ENCODE measurements at regions not wholly inside any gene's neighbourhood (a gene's known extent, or its start where the extent isn't known, plus 50 kb on each side); places are given as distances from the start of the nearest gene placed in this dataset.
"Not testable (repeated sequence)": the region's sequence is repeated elsewhere in the genome, so short reads cannot be mapped to it uniquely, and the experiment has no call there.

GRCh38 chr5:74490814-74491213, 149.7 kb downstream of the ENC1 start:
- H3K9ac ChIP-seq (ENCODE audit: low read length), result no peak overlapping the region
- H3F3A ChIP-seq (ENCODE audit: insufficient read depth, low read length), result no peaks in the 10 kb centered on the region
- DNase-seq, result peak; percentile 71
- H2AFZ ChIP-seq (ENCODE audit: low read length), result peak overlapping the region; percentile 48; the same call in 1 of the 2 replicates
- no peaks in the 10 kb centered on the region for H3K9me2 ChIP-seq (replicated peaks; ENCODE audit: insufficient read depth, low read length)
- TF ChIP-seq EZH2phosphoT487 (IDR thresholded peaks at IDR 0.05; ENCODE audit: low read length) (no peak), EZH2 (optimal IDR thresholded peaks at IDR 0.05; ENCODE audit: low read depth, low read length) (no peak), CTCF (IDR thresholded peaks at IDR 0.05; ENCODE audit: low read length) (no peak)
- peak overlapping the region; percentile 45; the same call in 1 of the 2 replicates for H3K4me2 ChIP-seq (ENCODE audit: low read depth, low read length)
- H3K9me3 ChIP-seq (replicated peaks; ENCODE audit: insufficient read depth, low read length), result no peaks in the 10 kb centered on the region
- H3K27me3 ChIP-seq (replicated peaks; ENCODE audit: insufficient read depth, low read length), result no peaks in the 10 kb centered on the region
- no peaks in the 10 kb centered on the region for H3K79me2 ChIP-seq (ENCODE audit: low read length)
- no peaks in the 10 kb centered on the region for H4K20me1 ChIP-seq (ENCODE audit: insufficient read depth, low read length)
- no peaks in the 10 kb centered on the region for H3K36me3 ChIP-seq (replicated peaks; ENCODE audit: insufficient read depth, low read length)
- peaks cover 11% of the 10 kb centered on the region for H3K4me1 ChIP-seq (ENCODE audit: low read length)
- H3K27ac ChIP-seq (ENCODE audit: low read length), result peak overlapping the region; percentile 17; the same call in 1 of the 2 replicates
- H3K4me3 ChIP-seq (ENCODE audit: low read length), result no peak overlapping the region

GRCh38 chr5:74482990-74483389, 157.5 kb downstream of the ENC1 start:
- H3K4me2 ChIP-seq (ENCODE audit: low read depth, low read length), result no peak overlapping the region
- no peak overlapping the region for H2AFZ ChIP-seq (ENCODE audit: low read length)
- H3K27ac ChIP-seq (ENCODE audit: low read length), result no peak overlapping the region
- H3K9me3 ChIP-seq (replicated peaks; ENCODE audit: insufficient read depth, low read length), result no peaks in the 10 kb centered on the region
- no peak overlapping the region for H3K9ac ChIP-seq (ENCODE audit: low read length)
- no peaks in the 10 kb centered on the region for H4K20me1 ChIP-seq (ENCODE audit: insufficient read depth, low read length)
- H3K9me2 ChIP-seq (replicated peaks; ENCODE audit: insufficient read depth, low read length), result no peaks in the 10 kb centered on the region
- H3K36me3 ChIP-seq (replicated peaks; ENCODE audit: insufficient read depth, low read length), result no peaks in the 10 kb centered on the region
- TF ChIP-seq CTCF (IDR thresholded peaks at IDR 0.05; ENCODE audit: low read length), result no peak
- no peak for TF ChIP-seq EZH2 (optimal IDR thresholded peaks at IDR 0.05; ENCODE audit: low read depth, low read length)
- no peak for DNase-seq
- no peaks in the 10 kb centered on the region for H3K79me2 ChIP-seq (ENCODE audit: low read length)
- H3K4me3 ChIP-seq (ENCODE audit: low read length), result no peak overlapping the region
- no peaks in the 10 kb centered on the region for H3K27me3 ChIP-seq (replicated peaks; ENCODE audit: insufficient read depth, low read length)
- no peaks in the 10 kb centered on the region for H3K4me1 ChIP-seq (ENCODE audit: low read length)
- H3F3A ChIP-seq (ENCODE audit: insufficient read depth, low read length), result no peaks in the 10 kb centered on the region

- no peak overlapping the region for H3K9ac ChIP-seq (ENCODE audit: low read length)
- DNase-seq, result no peak
- TF ChIP-seq CTCF (IDR thresholded peaks at IDR 0.05; ENCODE audit: low read length) (no peak), EZH2 (optimal IDR thresholded peaks at IDR 0.05; ENCODE audit: low read depth, low read length) (no peak), EZH2phosphoT487 (IDR thresholded peaks at IDR 0.05; ENCODE audit: low read length) (no peak)
- no peaks in the 10 kb centered on the region for H3K36me3 ChIP-seq (replicated peaks; ENCODE audit: insufficient read depth, low read length)
- no peak overlapping the region for H2AFZ ChIP-seq (ENCODE audit: low read length)
- no peak overlapping the region for H3K27ac ChIP-seq (ENCODE audit: low read length)
- no peak overlapping the region for H3K4me2 ChIP-seq (ENCODE audit: low read depth, low read length)
- no peaks in the 10 kb centered on the region for H3K4me1 ChIP-seq (ENCODE audit: low read length)
- no peaks in the 10 kb centered on the region for H3K27me3 ChIP-seq (replicated peaks; ENCODE audit: insufficient read depth, low read length)
- H3K9me3 ChIP-seq (replicated peaks; ENCODE audit: insufficient read depth, low read length), result no peaks in the 10 kb centered on the region
- no peak overlapping the region for H3K4me3 ChIP-seq (ENCODE audit: low read length)
- H3F3A ChIP-seq (ENCODE audit: insufficient read depth, low read length), result no peaks in the 10 kb centered on the region
- H4K20me1 ChIP-seq (ENCODE audit: insufficient read depth, low read length), result no peaks in the 10 kb centered on the region
- no peaks in the 10 kb centered on the region for H3K79me2 ChIP-seq (ENCODE audit: low read length)
- H3K9me2 ChIP-seq (replicated peaks; ENCODE audit: insufficient read depth, low read length), result no peaks in the 10 kb centered on the region
These were observed 158.0 kb downstream of the ENC1 start for GRCh38 chr5:74482523-74482922.

GRCh38 chr5:74481357-74481756, 159.2 kb downstream of the ENC1 start:
- H3K9me3 ChIP-seq (replicated peaks; ENCODE audit: insufficient read depth, low read length); H3K9ac ChIP-seq (ENCODE audit: low read length); H3K36me3 ChIP-seq (replicated peaks; ENCODE audit: insufficient read depth, low read length); H3K79me2 ChIP-seq (ENCODE audit: low read length); H4K20me1 ChIP-seq (ENCODE audit: insufficient read depth, low read length); H3K4me2 ChIP-seq (ENCODE audit: low read depth, low read length); H3K4me3 ChIP-seq (ENCODE audit: low read length); H3K27ac ChIP-seq (ENCODE audit: low read length); DNase-seq; H3K4me1 ChIP-seq (ENCODE audit: low read length); H2AFZ ChIP-seq (ENCODE audit: low read length); H3F3A ChIP-seq (ENCODE audit: insufficient read depth, low read length); H3K9me2 ChIP-seq (replicated peaks; ENCODE audit: insufficient read depth, low read length); H3K27me3 ChIP-seq (replicated peaks; ENCODE audit: insufficient read depth, low read length): not testable (repeated sequence)
